ENCODE measurements at regions not wholly inside any gene's neighbourhood (a gene's known extent, or its start where the extent isn't known, plus 50 kb on each side); places are given as distances from the start of the nearest gene placed in this dataset.

- H3K9ac ChIP-seq, result no peak overlapping the region
- H3K27ac ChIP-seq, result no peak overlapping the region
- no peaks in the 10 kb centered on the region for H3K36me3 ChIP-seq (ENCODE audit: low read depth)
- no peak for TF ChIP-seq EZH2phosphoT487 (IDR thresholded peaks at IDR 0.05; ENCODE audit: insufficient read depth, low read depth)
- no peak for TF ChIP-seq EZH2 (IDR thresholded peaks at IDR 0.05; ENCODE audit: insufficient read depth, poor library complexity, severe bottlenecking)
- H3K27me3 ChIP-seq (replicated peaks; ENCODE audit: insufficient read depth), result no peaks in the 10 kb centered on the region
- no peak overlapping the region for H3K4me3 ChIP-seq
- no peaks in the 10 kb centered on the region for H3F3A ChIP-seq (ENCODE audit: insufficient read depth)
- no peaks in the 10 kb centered on the region for H3K9me3 ChIP-seq (ENCODE audit: low read depth)
- no peak overlapping the region for H2AFZ ChIP-seq
- H3K4me1 ChIP-seq (ENCODE audit: insufficient read depth), result no peaks in the 10 kb centered on the region
- in situ Hi-C loops (cut with MboI), result no loop called here
- H4K20me1 ChIP-seq (ENCODE audit: insufficient read depth), result no peaks in the 10 kb centered on the region
- H3K9me2 ChIP-seq (ENCODE audit: insufficient read depth), result no peaks in the 10 kb centered on the region
- H3K79me2 ChIP-seq (ENCODE audit: insufficient read depth), result no peaks in the 10 kb centered on the region
- 2 to 6% methylated on average over 5 of the region's 5 CpGs for WGBS, 2 experiments (ENCODE audit: low coverage in 1 of 2, low lambda C conversion rate in 2 of 2, missing lambda C conversion rate in 2 of 2)
- no peak for DNase-seq
- no peak overlapping the region for H3K4me2 ChIP-seq (ENCODE audit: unreplicated experiment)
Measured at GRCh38 chr4:164483711-164484110, 270.2 kb upstream of the SMIM31 start.

GRCh38 chr4:164484551-164484950 lies 269.4 kb upstream of the SMIM31 start:
- no peaks in the 10 kb centered on the region for H3K9me2 ChIP-seq (ENCODE audit: insufficient read depth)
- H3K4me2 ChIP-seq (ENCODE audit: unreplicated experiment), result no peak overlapping the region
- DNase-seq, result no peak
- no peak overlapping the region for H3K4me3 ChIP-seq
- no peak overlapping the region for H3K9ac ChIP-seq
- no peaks in the 10 kb centered on the region for H3K79me2 ChIP-seq (ENCODE audit: insufficient read depth)
- H3K27ac ChIP-seq, result no peak overlapping the region
- WGBS, 2 experiments (ENCODE audit: low coverage in 1 of 2, low lambda C conversion rate in 2 of 2, missing lambda C conversion rate in 2 of 2), result 55 to 65% methylated on average over 1 of the region's 1 CpG
- no peaks in the 10 kb centered on the region for H3K9me3 ChIP-seq (ENCODE audit: low read depth)
- H4K20me1 ChIP-seq (ENCODE audit: insufficient read depth), result no peaks in the 10 kb centered on the region
- H3K36me3 ChIP-seq (ENCODE audit: low read depth), result no peaks in the 10 kb centered on the region
- no peaks in the 10 kb centered on the region for H3K4me1 ChIP-seq (ENCODE audit: insufficient read depth)
- no peaks in the 10 kb centered on the region for H3K27me3 ChIP-seq (replicated peaks; ENCODE audit: insufficient read depth)
- TF ChIP-seq EZH2phosphoT487 (IDR thresholded peaks at IDR 0.05; ENCODE audit: insufficient read depth, low read depth) (no peak), EZH2 (IDR thresholded peaks at IDR 0.05; ENCODE audit: insufficient read depth, poor library complexity, severe bottlenecking) (no peak)
- in situ Hi-C loops (cut with MboI), result no loop called here
- H3F3A ChIP-seq (ENCODE audit: insufficient read depth), result no peaks in the 10 kb centered on the region
- H2AFZ ChIP-seq, result no peak overlapping the region

- in situ Hi-C loops (cut with MboI), result no loop called here
- no peak for TF ChIP-seq EZH2 (IDR thresholded peaks at IDR 0.05; ENCODE audit: insufficient read depth, poor library complexity, severe bottlenecking)
- no peak for TF ChIP-seq EZH2phosphoT487 (IDR thresholded peaks at IDR 0.05; ENCODE audit: insufficient read depth, low read depth)
- H3K9me3 ChIP-seq (ENCODE audit: low read depth), result no peaks in the 10 kb centered on the region
- H3K36me3 ChIP-seq (ENCODE audit: low read depth), result no peaks in the 10 kb centered on the region
- no peak overlapping the region for H3K9ac ChIP-seq
- 26 to 42% methylated on average over 1 of the region's 1 CpG for WGBS, 2 experiments (ENCODE audit: low coverage in 1 of 2, low lambda C conversion rate in 2 of 2, missing lambda C conversion rate in 2 of 2)
- no peaks in the 10 kb centered on the region for H3K27me3 ChIP-seq (replicated peaks; ENCODE audit: insufficient read depth)
- H3K4me2 ChIP-seq (ENCODE audit: unreplicated experiment), result no peak overlapping the region
- H4K20me1 ChIP-seq (ENCODE audit: insufficient read depth), result no peaks in the 10 kb centered on the region
- H2AFZ ChIP-seq, result no peak overlapping the region
- no peak overlapping the region for H3K4me3 ChIP-seq
- no peaks in the 10 kb centered on the region for H3K9me2 ChIP-seq (ENCODE audit: insufficient read depth)
- no peak for DNase-seq
- H3K4me1 ChIP-seq (ENCODE audit: insufficient read depth), result no peaks in the 10 kb centered on the region
- no peaks in the 10 kb centered on the region for H3K79me2 ChIP-seq (ENCODE audit: insufficient read depth)
- H3K27ac ChIP-seq, result no peak overlapping the region
- no peaks in the 10 kb centered on the region for H3F3A ChIP-seq (ENCODE audit: insufficient read depth)
Measured at GRCh38 chr4:164485136-164485535, 268.8 kb upstream of the SMIM31 start.

- no peak overlapping the region for H2AFZ ChIP-seq
- DNase-seq, result no peak
- no peaks in the 10 kb centered on the region for H3K79me2 ChIP-seq (ENCODE audit: insufficient read depth)
- H3F3A ChIP-seq (ENCODE audit: insufficient read depth), result no peaks in the 10 kb centered on the region
- no peak overlapping the region for H3K9ac ChIP-seq
- no peaks in the 10 kb centered on the region for H3K27me3 ChIP-seq (replicated peaks; ENCODE audit: insufficient read depth)
- no peak overlapping the region for H3K4me3 ChIP-seq
- no peaks in the 10 kb centered on the region for H3K36me3 ChIP-seq (ENCODE audit: low read depth)
- H3K4me2 ChIP-seq (ENCODE audit: unreplicated experiment), result no peak overlapping the region
- TF ChIP-seq EZH2 (IDR thresholded peaks at IDR 0.05; ENCODE audit: insufficient read depth, poor library complexity, severe bottlenecking), result no peak
- no peaks in the 10 kb centered on the region for H3K9me3 ChIP-seq (ENCODE audit: low read depth)
- whole genome bisulfite sequencing, 2 experiments (ENCODE audit: low coverage in 1 of 2, low lambda C conversion rate in 2 of 2, missing lambda C conversion rate in 2 of 2), result 3 to 4% methylated on average over 3 of the region's 3 CpGs
- H3K4me1 ChIP-seq (ENCODE audit: insufficient read depth), result no peaks in the 10 kb centered on the region
- H3K27ac ChIP-seq, result no peak overlapping the region
- no peaks in the 10 kb centered on the region for H3K9me2 ChIP-seq (ENCODE audit: insufficient read depth)
- no peaks in the 10 kb centered on the region for H4K20me1 ChIP-seq (ENCODE audit: insufficient read depth)
- in situ Hi-C loops (cut with MboI), result no loop called here
Measured at GRCh38 chr4:164488114-164488513, 265.8 kb upstream of the SMIM31 start.

- H3K4me1 ChIP-seq (ENCODE audit: insufficient read depth), result no peaks in the 10 kb centered on the region
- in situ Hi-C loops (cut with MboI), result no loop called here
- H3K36me3 ChIP-seq (ENCODE audit: low read depth), result no peaks in the 10 kb centered on the region
- DNase-seq, result peak; percentile 0
- H3K9me2 ChIP-seq (ENCODE audit: insufficient read depth), result no peaks in the 10 kb centered on the region
- H3K4me2 ChIP-seq (ENCODE audit: unreplicated experiment), result no peak overlapping the region
- TF ChIP-seq EZH2 (IDR thresholded peaks at IDR 0.05; ENCODE audit: insufficient read depth, poor library complexity, severe bottlenecking) (no peak), EZH2phosphoT487 (IDR thresholded peaks at IDR 0.05; ENCODE audit: insufficient read depth, low read depth) (no peak)
- H3K9me3 ChIP-seq (ENCODE audit: low read depth), result no peaks in the 10 kb centered on the region
- no peaks in the 10 kb centered on the region for H3K27me3 ChIP-seq (replicated peaks; ENCODE audit: insufficient read depth)
- no peaks in the 10 kb centered on the region for H3K79me2 ChIP-seq (ENCODE audit: insufficient read depth)
- H2AFZ ChIP-seq, result no peak overlapping the region
- no peaks in the 10 kb centered on the region for H3F3A ChIP-seq (ENCODE audit: insufficient read depth)
- no peak overlapping the region for H3K9ac ChIP-seq
- no peak overlapping the region for H3K4me3 ChIP-seq
- no peaks in the 10 kb centered on the region for H4K20me1 ChIP-seq (ENCODE audit: insufficient read depth)
- no peak overlapping the region for H3K27ac ChIP-seq
Measured at GRCh38 chr4:164501074-164501473, 252.9 kb upstream of the SMIM31 start.

All from GM23248 (cell line).